Smooth muscle cell (in vitro differentiated cells): ENCODE measurements at regions not wholly inside any gene's neighbourhood (a gene's known extent, or its start where the extent isn't known, plus 50 kb on each side); places are given as distances from the start of the nearest gene placed in this dataset.
A peak's percentile ranks its signal among the peaks of the same experiment; 100 is the strongest.

Experiments used
- DNase-seq: peaks from one replicate; lab custom pipeline; 2025; ENCODE audit not compliant: unreplicated experiment; lab: John Stamatoyannopoulos, UW
- H2AFZ ChIP-seq: fragments of 200-600 bp; sonication (generic); 2 replicates; pipeline ENCODE4 v1.6.0; 2016; ENCODE audit warnings: antibody characterized with exemption, low read depth, mild to moderate bottlenecking
- H3F3A ChIP-seq: fragments of 200-600 bp; sonication (generic); 2 replicates; pipeline ENCODE4 v1.6.0; 2017; ENCODE audit warnings: antibody characterized with exemption, low read depth
- H3K27ac ChIP-seq: fragments of 200-600 bp; sonication (generic); 2 replicates; pipeline ENCODE4 v1.5.1; 2016; ENCODE audit warnings: low read depth, mild to moderate bottlenecking
- H3K27me3 ChIP-seq: fragments of 200-600 bp; sonication (generic); 2 replicates; pipeline ENCODE4 v1.6.1; 2016; ENCODE audit warnings: low read depth, mild to moderate bottlenecking
- H3K36me3 ChIP-seq: fragments of 200-600 bp; sonication (generic); 2 replicates; pipeline ENCODE4 v1.5.1; 2016; ENCODE audit warnings: low read depth
- H3K4me1 ChIP-seq: fragments of 200-600 bp; sonication (generic); 2 replicates; pipeline ENCODE4 v1.5.1; 2016; ENCODE audit warnings: low read depth
- H3K4me2 ChIP-seq: fragments of 200-600 bp; sonication (generic); 2 replicates; pipeline ENCODE4 v1.6.0; 2016; ENCODE audit warnings: mild to moderate bottlenecking
- H3K4me3 ChIP-seq: fragments of 200-600 bp; sonication (generic); 2 replicates; pipeline ENCODE4 v1.5.1; 2016; ENCODE audit warnings: mild to moderate bottlenecking
- H3K79me2 ChIP-seq: fragments of 200-600 bp; sonication (generic); 2 replicates; pipeline ENCODE4 v1.6.0; 2016; ENCODE audit warnings: low read depth, mild to moderate bottlenecking
- H3K9ac ChIP-seq: fragments of 200-600 bp; sonication (generic); 2 replicates; pipeline ENCODE4 v1.6.0; 2016; ENCODE audit warnings: low read depth
- H3K9me3 ChIP-seq: fragments of 200-600 bp; sonication (generic); replicated peaks from 2 replicates; pipeline ENCODE4 v1.5.1; 2016; ENCODE audit warnings: low read depth
- H4K20me1 ChIP-seq: fragments of 200-600 bp; sonication (generic); 2 replicates; pipeline ENCODE4 v1.6.0; 2016; ENCODE audit warnings: low read depth
- CTCF ChIP-seq: fragments of 200-600 bp; sonication (generic); IDR thresholded peaks from 2 replicates; pipeline ENCODE4 v1.5.1; 2017; ENCODE audit warnings: borderline replicate concordance, mild to moderate bottlenecking, antibody characterized with exemption; ENCODE audit not compliant: insufficient read depth, poor library complexity, severe bottlenecking
- WGBS: methylation state at CpG from one replicate; pipeline ENCODE4 v1.1.7; 2016; ENCODE audit warnings: low lambda C conversion rate; 5-methylcytosine and 5-hydroxymethylcytosine counted together

- no peak overlapping the region for H3K4me3 ChIP-seq
- no peak for TF ChIP-seq CTCF
- no peaks in the 10 kb centered on the region for H3K4me1 ChIP-seq
- H3K27ac ChIP-seq = no peak overlapping the region
- no peaks in the 10 kb centered on the region for H3K9me3 ChIP-seq
- H2AFZ ChIP-seq = no peak overlapping the region
- H4K20me1 ChIP-seq = no peaks in the 10 kb centered on the region
- no peaks in the 10 kb centered on the region for H3F3A ChIP-seq
- H3K9ac ChIP-seq = no peak overlapping the region
- no peak for DNase-seq
- H3K27me3 ChIP-seq = no peaks in the 10 kb centered on the region
- no peaks in the 10 kb centered on the region for H3K79me2 ChIP-seq
- no peaks in the 10 kb centered on the region for H3K36me3 ChIP-seq
- no peak overlapping the region for H3K4me2 ChIP-seq
- WGBS = 69% methylated on average over 5 of the region's 5 CpGs
Measured at GRCh38 chr6:92559611-92560010, 859.7 kb downstream of the EPHA7 start.

- no peak overlapping the region for H3K9ac ChIP-seq
- 85% methylated on average over 2 of the region's 2 CpGs for WGBS
- no peaks in the 10 kb centered on the region for H4K20me1 ChIP-seq
- H2AFZ ChIP-seq = no peak overlapping the region
- H3K36me3 ChIP-seq = no peaks in the 10 kb centered on the region
- no peaks in the 10 kb centered on the region for H3F3A ChIP-seq
- no peaks in the 10 kb centered on the region for H3K79me2 ChIP-seq
- no peak for TF ChIP-seq CTCF
- H3K4me3 ChIP-seq = no peak overlapping the region
- no peaks in the 10 kb centered on the region for H3K9me3 ChIP-seq
- H3K4me2 ChIP-seq = no peak overlapping the region
- no peak for DNase-seq
- H3K27ac ChIP-seq = no peak overlapping the region
- H3K4me1 ChIP-seq = no peaks in the 10 kb centered on the region
- H3K27me3 ChIP-seq = no peaks in the 10 kb centered on the region
Measured at GRCh38 chr6:92559003-92559402, 860.4 kb downstream of the EPHA7 start.

- Histone ChIP-seq H3F3A (no peaks in the 10 kb centered on the region), H2AFZ (no peak overlapping the region), H4K20me1 (no peaks in the 10 kb centered on the region), H3K4me1 (no peaks in the 10 kb centered on the region), H3K79me2 (no peaks in the 10 kb centered on the region), H3K27ac (no peak overlapping the region), H3K4me2 (no peak overlapping the region), H3K27me3 (no peaks in the 10 kb centered on the region), H3K9ac (no peak overlapping the region), H3K4me3 (no peak overlapping the region), H3K36me3 (no peaks in the 10 kb centered on the region), H3K9me3 (no peaks in the 10 kb centered on the region)
- no peak for DNase-seq
- 70% methylated on average over 1 of the region's 1 CpG for WGBS
- no peak for TF ChIP-seq CTCF
Measured at GRCh38 chr6:92550501-92550900, 868.9 kb downstream of the EPHA7 start.

- H2AFZ ChIP-seq = peak overlapping the region; percentile 50
- H3K27me3 ChIP-seq = no peaks in the 10 kb centered on the region
- no peaks in the 10 kb centered on the region for H3K9me3 ChIP-seq
- TF ChIP-seq CTCF = no peak
- H3K4me1 ChIP-seq = no peaks in the 10 kb centered on the region
- H3F3A ChIP-seq = no peaks in the 10 kb centered on the region
- no peak overlapping the region for H3K9ac ChIP-seq
- peak overlapping the region; percentile 2 for H3K4me2 ChIP-seq
- no peaks in the 10 kb centered on the region for H3K79me2 ChIP-seq
- no peak overlapping the region for H3K4me3 ChIP-seq
- no peak for DNase-seq
- WGBS = 10% methylated on average over 1 of the region's 1 CpG
- no peaks in the 10 kb centered on the region for H4K20me1 ChIP-seq
- no peaks in the 10 kb centered on the region for H3K36me3 ChIP-seq
- no peak overlapping the region for H3K27ac ChIP-seq
Measured at GRCh38 chr6:92545861-92546260, 873.5 kb downstream of the EPHA7 start.
